ENCODE measurements at regions not wholly inside any gene's neighbourhood (a gene's known extent, or its start where the extent isn't known, plus 50 kb on each side); places are given as distances from the start of the nearest gene placed in this dataset.

DNA sequence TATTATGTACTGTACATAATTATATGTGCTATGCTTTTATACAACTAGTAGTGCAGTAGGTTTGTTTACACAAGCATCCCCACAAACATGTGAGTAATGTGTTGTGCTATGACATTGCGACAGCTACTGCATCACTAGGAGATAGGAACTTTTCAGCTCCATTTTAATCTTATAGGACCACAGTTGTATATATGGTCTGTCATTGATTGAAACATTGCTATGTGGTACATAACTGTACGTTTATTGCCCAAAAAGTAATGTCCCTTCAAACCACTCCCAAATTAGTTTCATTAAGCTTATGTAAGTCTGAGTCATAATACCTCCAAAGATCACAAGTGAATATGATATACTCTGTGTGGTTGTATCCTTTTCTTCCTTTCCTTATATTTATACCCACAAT, 183.2 kb upstream of the POT1 start:
- no peak overlapping the region for H2AFZ ChIP-seq (ENCODE audit: low read depth, low read length, severe bottlenecking)
- TF ChIP-seq, protein P1, sequence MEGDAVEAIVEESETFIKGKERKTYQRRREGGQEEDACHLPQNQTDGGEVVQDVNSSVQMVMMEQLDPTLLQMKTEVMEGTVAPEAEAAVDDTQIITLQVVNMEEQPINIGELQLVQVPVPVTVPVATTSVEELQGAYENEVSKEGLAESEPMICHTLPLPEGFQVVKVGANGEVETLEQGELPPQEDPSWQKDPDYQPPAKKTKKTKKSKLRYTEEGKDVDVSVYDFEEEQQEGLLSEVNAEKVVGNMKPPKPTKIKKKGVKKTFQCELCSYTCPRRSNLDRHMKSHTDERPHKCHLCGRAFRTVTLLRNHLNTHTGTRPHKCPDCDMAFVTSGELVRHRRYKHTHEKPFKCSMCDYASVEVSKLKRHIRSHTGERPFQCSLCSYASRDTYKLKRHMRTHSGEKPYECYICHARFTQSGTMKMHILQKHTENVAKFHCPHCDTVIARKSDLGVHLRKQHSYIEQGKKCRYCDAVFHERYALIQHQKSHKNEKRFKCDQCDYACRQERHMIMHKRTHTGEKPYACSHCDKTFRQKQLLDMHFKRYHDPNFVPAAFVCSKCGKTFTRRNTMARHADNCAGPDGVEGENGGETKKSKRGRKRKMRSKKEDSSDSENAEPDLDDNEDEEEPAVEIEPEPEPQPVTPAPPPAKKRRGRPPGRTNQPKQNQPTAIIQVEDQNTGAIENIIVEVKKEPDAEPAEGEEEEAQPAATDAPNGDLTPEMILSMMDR (IDR thresholded peaks at IDR 0.05; ENCODE audit: insufficient read depth, low read length, poor library complexity, severe bottlenecking) = no peak
- TF ChIP-seq EZH2phosphoT487 (conservative IDR thresholded peaks at IDR 0.05; ENCODE audit: low read length) = no peak

DNA sequence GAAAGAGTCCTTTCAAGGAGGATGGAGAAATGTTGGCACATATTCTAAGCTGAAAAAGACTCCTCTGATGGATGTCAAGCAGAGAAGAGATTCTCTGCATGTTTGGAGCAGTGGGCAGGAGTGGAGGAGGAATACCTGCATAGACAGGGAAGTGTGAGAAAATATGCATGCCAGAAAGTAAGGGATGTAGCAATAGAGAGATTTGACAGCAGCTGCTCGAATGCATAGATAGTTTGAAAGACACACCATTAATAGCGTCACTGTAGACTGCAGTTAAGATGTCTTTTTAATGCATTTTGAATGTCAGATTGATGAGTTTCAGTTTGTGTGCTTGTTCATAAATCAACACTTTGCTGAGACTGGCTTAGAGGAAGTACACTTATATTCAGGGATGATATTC, 169.9 kb upstream of the POT1 start:
- H3K27ac ChIP-seq (ENCODE audit: low read depth, low read length) = no peak overlapping the region

More for the DNA sequence above, 183.2 kb upstream of the POT1 start:
- no peaks in the 10 kb centered on the region for H3K27me3 ChIP-seq (ENCODE audit: low read length)
- no peaks in the 10 kb centered on the region for H3K9me3 ChIP-seq (ENCODE audit: insufficient read depth, low read length)
- H3K79me2 ChIP-seq (ENCODE audit: insufficient read depth, low read length) = no peaks in the 10 kb centered on the region
- no peak overlapping the region for H3K27ac ChIP-seq (ENCODE audit: low read depth, low read length)
- H3F3A ChIP-seq (ENCODE audit: insufficient read depth) = no peaks in the 10 kb centered on the region
- no peak overlapping the region for H3K9ac ChIP-seq (ENCODE audit: low read length)
- H4K20me1 ChIP-seq (ENCODE audit: low read depth, low read length) = no peaks in the 10 kb centered on the region
- no peak overlapping the region for H3K4me2 ChIP-seq (ENCODE audit: low read depth, low read length, poor library complexity, severe bottlenecking)
- no peaks in the 10 kb centered on the region for H3K9me2 ChIP-seq (replicated peaks; ENCODE audit: insufficient read depth, low read length)
- no peaks in the 10 kb centered on the region for H3K36me3 ChIP-seq (ENCODE audit: low read length)
- no peak overlapping the region for H3K4me3 ChIP-seq (ENCODE audit: insufficient read depth, low read length, poor library complexity, severe bottlenecking)

DNA sequence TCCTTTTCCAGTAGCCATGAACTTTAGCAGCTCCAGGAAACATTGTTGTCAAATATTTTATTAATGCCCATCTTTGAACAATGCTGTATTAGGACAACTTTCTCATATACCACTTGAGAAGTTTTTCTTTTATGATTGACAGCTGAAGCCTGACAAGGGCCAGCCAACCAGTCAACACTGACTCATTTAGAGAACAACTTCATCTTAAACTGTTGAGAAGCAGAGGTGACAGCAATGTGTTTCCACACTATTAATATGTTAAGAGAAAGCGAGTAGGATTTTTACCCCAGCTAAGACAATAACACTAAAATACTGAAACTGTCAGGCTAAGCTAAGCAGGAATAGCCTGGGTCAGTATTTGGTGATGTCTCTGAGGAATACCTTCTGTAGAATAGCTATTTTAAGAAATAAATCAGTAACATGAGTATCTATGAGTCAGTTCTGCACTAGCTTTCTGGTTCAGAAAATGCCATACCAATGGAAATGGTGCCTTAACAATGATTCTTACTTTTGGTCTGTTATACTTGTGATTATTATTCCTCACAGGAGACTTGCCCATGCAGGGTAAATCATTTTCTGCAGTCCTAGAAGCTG, 168.8 kb upstream of the POT1 start:
- H3F3A ChIP-seq (ENCODE audit: insufficient read depth) = no peaks in the 10 kb centered on the region
- H3K9me2 ChIP-seq (replicated peaks; ENCODE audit: insufficient read depth, low read length) = no peaks in the 10 kb centered on the region
- H3K36me3 ChIP-seq (ENCODE audit: low read length) = no peaks in the 10 kb centered on the region
- H3K4me2 ChIP-seq (ENCODE audit: low read depth, low read length, poor library complexity, severe bottlenecking) = no peak overlapping the region
- no peak overlapping the region for H2AFZ ChIP-seq (ENCODE audit: low read depth, low read length, severe bottlenecking)
- no peaks in the 10 kb centered on the region for H3K27me3 ChIP-seq (ENCODE audit: low read length)
- no peaks in the 10 kb centered on the region for H4K20me1 ChIP-seq (ENCODE audit: low read depth, low read length)
- no peak overlapping the region for H3K9ac ChIP-seq (ENCODE audit: low read length)
- H3K79me2 ChIP-seq (ENCODE audit: insufficient read depth, low read length) = no peaks in the 10 kb centered on the region
- H3K4me3 ChIP-seq (ENCODE audit: insufficient read depth, low read length, poor library complexity, severe bottlenecking) = no peak overlapping the region
- no peak overlapping the region for H3K27ac ChIP-seq (ENCODE audit: low read depth, low read length)
- no peak for TF ChIP-seq EZH2phosphoT487 (conservative IDR thresholded peaks at IDR 0.05; ENCODE audit: low read length)
- TF ChIP-seq, protein P1 (IDR thresholded peaks at IDR 0.05; ENCODE audit: insufficient read depth, low read length, poor library complexity, severe bottlenecking) = no peak
- no peaks in the 10 kb centered on the region for H3K9me3 ChIP-seq (ENCODE audit: insufficient read depth, low read length)

More for the DNA sequence above, 169.9 kb upstream of the POT1 start:
- Histone ChIP-seq H3K27me3 (ENCODE audit: low read length) (no peaks in the 10 kb centered on the region), H3K9me2 (replicated peaks; ENCODE audit: insufficient read depth, low read length) (no peaks in the 10 kb centered on the region), H3F3A (ENCODE audit: insufficient read depth) (no peaks in the 10 kb centered on the region), H3K9me3 (ENCODE audit: insufficient read depth, low read length) (no peaks in the 10 kb centered on the region), H2AFZ (ENCODE audit: low read depth, low read length, severe bottlenecking) (no peak overlapping the region), H3K36me3 (ENCODE audit: low read length) (no peaks in the 10 kb centered on the region), H3K4me3 (ENCODE audit: insufficient read depth, low read length, poor library complexity, severe bottlenecking) (no peak overlapping the region), H3K79me2 (ENCODE audit: insufficient read depth, low read length) (no peaks in the 10 kb centered on the region), H3K9ac (ENCODE audit: low read length) (no peak overlapping the region), H3K4me2 (ENCODE audit: low read depth, low read length, poor library complexity, severe bottlenecking) (no peak overlapping the region), H4K20me1 (ENCODE audit: low read depth, low read length) (no peaks in the 10 kb centered on the region)
- no peak for TF ChIP-seq EZH2phosphoT487 (conservative IDR thresholded peaks at IDR 0.05; ENCODE audit: low read length)
- TF ChIP-seq, protein P1 (IDR thresholded peaks at IDR 0.05; ENCODE audit: insufficient read depth, low read length, poor library complexity, severe bottlenecking) = no peak
